Embryonic facial prominence (tissue), 1 donor: ENCODE measurements at regions not wholly inside any gene's neighbourhood (a gene's known extent, or its start where the extent isn't known, plus 50 kb on each side); places are given as distances from the start of the nearest gene placed in this dataset.
"Not testable (repeated sequence)": the region's sequence is repeated elsewhere in the genome, so short reads cannot be mapped to it uniquely, and the experiment has no call there.

ENCODE experiments used
- DNase-seq: peaks from one replicate; pipeline ENCODE4 v3.0.0-alpha.2; 2016; ENCODE audit errors: extremely low spot score

- no peak for DNase-seq
Measured at GRCh38 chr7:86372262-86372661, 271.4 kb upstream of the GRM3 start.

GRCh38 chr7:86366946-86367345 lies 276.8 kb upstream of the GRM3 start:
- no peak for DNase-seq

GRCh38 chr7:86340407-86340806 lies 303.3 kb upstream of the GRM3 start:
- not testable (repeated sequence) for DNase-seq

GRCh38 chr7:86339051-86339450 lies 304.7 kb upstream of the GRM3 start:
- no peak for DNase-seq

- DNase-seq: no peak
Measured at GRCh38 chr7:86328801-86329433, 314.8 kb upstream of the GRM3 start.

- no peak for DNase-seq
Measured at GRCh38 chr7:86326847-86327246, 316.9 kb upstream of the GRM3 start.

- no peak for DNase-seq
Measured at GRCh38 chr7:86320889-86321288, 322.8 kb upstream of the GRM3 start.

GRCh38 chr7:86320341-86320740 lies 323.4 kb upstream of the GRM3 start:
- DNase-seq: no peak

GRCh38 chr7:86313842-86314241 lies 329.9 kb upstream of the GRM3 start:
- DNase-seq: no peak

GRCh38 chr7:86301301-86301700 lies 342.4 kb upstream of the GRM3 start:
- no peak for DNase-seq

GRCh38 chr7:86295526-86295925 lies 348.2 kb upstream of the GRM3 start:
- DNase-seq: no peak

- no peak for DNase-seq
Measured at GRCh38 chr7:86282014-86282682, 361.6 kb upstream of the GRM3 start.

GRCh38 chr7:86280150-86280549 lies 363.6 kb upstream of the GRM3 start:
- no peak for DNase-seq

GRCh38 chr7:86262781-86263180 lies 380.9 kb upstream of the GRM3 start:
- DNase-seq: no peak

GRCh38 chr7:86257894-86258293 lies 385.8 kb upstream of the GRM3 start:
- DNase-seq: no peak

- DNase-seq: no peak
Measured at GRCh38 chr7:86252406-86252805, 391.3 kb upstream of the GRM3 start.

GRCh38 chr7:86248977-86249376 lies 394.7 kb upstream of the GRM3 start:
- no peak for DNase-seq

GRCh38 chr7:86243171-86243570 lies 400.5 kb upstream of the GRM3 start:
- DNase-seq: no peak

- no peak for DNase-seq
Measured at GRCh38 chr7:86226191-86226590, 417.5 kb upstream of the GRM3 start.

- no peak for DNase-seq
Measured at GRCh38 chr7:86222806-86223205, 420.9 kb upstream of the GRM3 start.

- DNase-seq: no peak
Measured at GRCh38 chr7:86214734-86215133, 429.0 kb upstream of the GRM3 start.

- no peak for DNase-seq
Measured at GRCh38 chr7:86212976-86213375, 430.7 kb upstream of the GRM3 start.

- DNase-seq: no peak
Measured at GRCh38 chr7:86209036-86209435, 434.7 kb upstream of the GRM3 start.

- no peak for DNase-seq
Measured at GRCh38 chr7:86207740-86208139, 436.0 kb upstream of the GRM3 start.
